ENCODE measurements at regions not wholly inside any gene's neighbourhood (a gene's known extent, or its start where the extent isn't known, plus 50 kb on each side); places are given as distances from the start of the nearest gene placed in this dataset.

DNA sequence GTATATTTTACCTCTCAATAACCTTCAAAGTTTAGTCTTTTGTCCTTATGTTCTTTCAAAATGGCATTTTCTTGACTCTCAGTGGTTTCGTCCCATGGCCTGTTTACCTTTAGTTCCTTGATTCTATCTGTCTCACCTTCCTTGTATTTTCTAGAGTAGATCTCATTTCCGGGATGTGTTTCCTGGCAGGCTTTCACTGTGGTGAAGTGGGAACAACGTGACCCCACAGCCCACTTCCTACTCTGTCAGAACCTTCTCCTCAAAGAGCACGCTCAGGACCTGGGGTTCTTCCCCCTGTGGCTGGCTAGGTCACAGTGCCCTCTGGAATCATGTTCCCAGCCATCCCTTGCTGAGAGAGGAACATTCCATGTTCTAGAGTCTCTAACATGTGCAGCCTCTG, 129.9 kb upstream of the ZNF32 start:
- no peak for DNase-seq (ENCODE audit: low read depth)

DNA sequence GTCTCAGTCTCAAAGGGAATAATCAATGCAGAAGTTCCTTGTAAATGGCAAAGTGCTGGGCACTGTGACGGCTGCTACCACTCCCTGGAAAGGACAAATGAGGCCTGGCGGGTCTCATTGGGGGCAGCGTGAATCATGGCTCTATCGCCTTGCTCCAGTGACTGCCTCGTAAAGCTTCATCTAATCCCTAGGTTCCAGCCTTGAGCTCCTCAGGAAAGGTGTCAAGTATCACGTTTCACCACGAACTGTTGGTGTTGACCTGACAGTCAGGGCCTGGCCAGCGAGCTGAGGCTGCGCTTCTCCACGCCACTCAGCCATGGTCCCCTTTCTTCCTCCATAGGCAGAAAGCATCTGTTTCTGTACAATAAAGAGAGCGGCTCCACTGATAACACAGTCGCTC, 126.7 kb upstream of the ZNF32 start:
- DNase-seq (ENCODE audit: low read depth), result no peak

DNA sequence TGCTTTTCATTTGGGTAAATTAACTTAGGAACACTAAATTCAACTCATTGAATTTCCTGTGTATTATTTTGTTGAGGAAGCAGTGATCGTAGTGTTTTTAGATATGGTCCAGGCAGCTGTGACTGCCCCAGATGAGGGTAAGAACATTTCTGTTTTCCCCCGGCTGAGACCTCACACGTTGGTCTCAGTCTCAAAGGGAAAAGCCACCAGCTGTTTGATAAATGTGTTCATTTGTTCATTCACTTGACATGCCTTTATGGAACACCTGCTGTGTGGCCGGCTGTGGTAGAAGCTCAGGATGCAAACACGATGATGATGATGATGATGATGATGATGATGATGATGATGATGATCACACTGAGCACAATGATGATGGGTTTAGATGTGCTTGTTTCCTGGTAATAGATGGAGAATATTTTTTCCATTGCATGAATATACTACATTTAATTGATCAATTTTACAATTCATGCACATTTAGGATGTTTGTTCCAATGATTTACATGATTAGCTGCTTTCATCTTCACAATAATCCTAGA, 125.6 kb upstream of the ZNF32 start:
- no peak for DNase-seq (ENCODE audit: low read depth)

DNA sequence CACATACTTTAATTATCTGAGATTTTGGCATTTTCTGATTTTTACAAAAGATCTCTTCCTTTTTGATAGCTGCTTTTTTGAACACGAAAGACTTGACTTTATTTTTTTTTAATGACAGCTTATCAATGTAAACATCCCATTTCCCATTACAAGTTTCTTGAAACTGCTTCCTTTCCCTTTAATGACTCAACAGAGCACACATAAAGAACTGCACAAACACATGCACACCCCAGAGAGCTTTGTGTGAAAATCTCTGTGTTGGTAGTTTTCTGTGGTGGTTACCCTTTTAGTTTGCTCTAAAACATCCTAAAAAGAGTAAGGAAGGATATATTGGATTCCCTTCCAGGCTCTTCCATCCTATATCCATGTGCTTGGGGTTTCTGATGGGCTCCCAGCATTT, 125.1 kb upstream of the ZNF32 start:
- DNase-seq (ENCODE audit: low read depth), result no peak

DNA sequence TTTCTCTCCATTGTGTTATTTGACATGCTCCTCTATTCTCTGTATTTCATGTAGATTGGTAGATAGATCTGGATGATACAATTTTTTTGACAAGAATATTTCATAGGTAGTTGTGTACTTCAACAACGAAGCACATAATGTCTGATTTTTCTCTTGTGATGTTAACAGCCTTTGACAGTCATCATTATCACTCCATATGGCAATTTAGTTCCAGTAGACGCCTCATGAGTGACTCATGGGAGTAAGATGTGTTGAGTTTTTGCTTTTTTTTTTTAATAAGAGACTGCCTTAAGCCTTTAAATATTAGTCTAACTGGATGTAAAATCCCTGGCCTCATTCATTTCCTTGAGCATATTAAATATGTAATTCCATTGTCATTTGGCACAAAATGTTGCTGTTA, 123.5 kb upstream of the ZNF32 start:
- no peak for DNase-seq (ENCODE audit: low read depth)

DNA sequence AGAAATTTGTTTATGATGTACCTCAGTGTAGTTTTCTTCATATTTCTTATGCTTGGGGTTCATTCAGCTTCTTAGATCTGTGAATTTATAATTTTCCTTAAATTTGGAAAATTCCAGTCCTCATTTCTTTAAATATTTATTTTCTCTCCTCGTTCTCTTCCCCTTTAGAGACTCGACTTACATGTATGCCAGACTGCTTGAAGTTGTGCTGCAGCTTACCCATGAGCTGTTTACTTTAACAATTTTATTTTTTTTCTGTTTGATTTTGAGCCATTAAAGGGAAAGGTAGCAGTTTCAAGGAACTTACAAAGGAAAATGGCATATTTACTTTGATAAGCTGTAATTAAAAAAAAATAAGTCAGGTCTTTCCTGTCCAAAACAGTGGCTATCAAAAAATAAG, 123.0 kb upstream of the ZNF32 start:
- DNase-seq (ENCODE audit: low read depth), result no peak

DNA sequence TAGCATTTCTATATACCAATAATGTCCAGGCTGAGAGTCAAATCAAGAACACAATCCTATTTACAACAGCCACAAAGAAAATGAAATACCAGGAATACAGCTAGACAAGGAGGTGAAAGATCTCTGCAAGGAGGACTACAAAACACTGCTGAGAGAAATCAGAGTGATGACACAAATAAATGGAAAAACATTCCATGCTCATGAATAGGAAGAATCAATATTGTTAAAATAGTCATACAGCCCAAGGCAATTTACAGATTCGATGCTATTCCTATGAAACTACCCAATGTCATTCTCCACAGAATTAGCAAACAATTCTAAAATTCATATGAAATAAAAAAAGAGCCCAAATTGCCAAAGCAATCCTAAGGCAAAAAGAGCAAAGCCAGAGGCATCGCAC, 116.8 kb upstream of the ZNF32 start:
- no peak for DNase-seq (ENCODE audit: low read depth)

DNA sequence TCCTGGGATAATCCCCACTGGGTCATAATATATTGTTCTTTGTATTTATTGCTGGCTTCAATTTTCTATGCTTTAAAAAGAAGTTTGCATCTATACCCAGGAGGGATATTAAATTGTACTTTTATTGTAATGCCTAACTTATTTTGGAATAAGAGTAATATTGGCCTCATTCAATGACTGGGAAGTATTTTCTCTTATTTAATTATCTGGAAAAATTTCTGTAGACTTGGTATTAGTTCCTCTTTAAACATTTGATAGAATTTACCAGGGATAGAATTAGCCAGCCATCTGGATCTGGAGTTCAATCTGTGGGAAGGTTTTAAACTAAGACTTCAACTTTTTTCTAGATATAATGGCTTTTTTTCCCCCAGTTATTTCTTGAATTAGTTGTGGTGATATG, 115.2 kb upstream of the ZNF32 start:
- DNase-seq (ENCODE audit: low read depth), result no peak

DNA sequence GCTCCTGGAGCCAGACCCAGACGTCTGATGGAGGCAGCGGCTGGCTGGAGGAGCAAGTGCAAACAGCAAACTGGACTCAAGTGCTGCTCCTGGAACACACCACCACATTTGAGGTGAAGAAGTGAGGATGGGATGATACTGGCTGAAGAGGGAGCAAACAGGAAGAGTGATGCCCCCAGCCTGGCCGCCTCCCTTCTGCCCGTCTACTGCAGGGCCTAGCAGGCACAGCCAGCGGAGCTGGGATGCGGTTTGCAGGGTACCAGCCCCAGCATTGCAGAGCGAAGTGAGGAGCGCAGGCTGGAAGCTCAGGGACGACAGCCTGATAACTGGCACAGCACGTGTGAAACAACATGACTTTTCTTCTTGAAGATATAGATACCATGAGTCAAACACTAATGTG, 111.8 kb upstream of the ZNF32 start:
- DNase-seq (ENCODE audit: low read depth), result no peak

DNA sequence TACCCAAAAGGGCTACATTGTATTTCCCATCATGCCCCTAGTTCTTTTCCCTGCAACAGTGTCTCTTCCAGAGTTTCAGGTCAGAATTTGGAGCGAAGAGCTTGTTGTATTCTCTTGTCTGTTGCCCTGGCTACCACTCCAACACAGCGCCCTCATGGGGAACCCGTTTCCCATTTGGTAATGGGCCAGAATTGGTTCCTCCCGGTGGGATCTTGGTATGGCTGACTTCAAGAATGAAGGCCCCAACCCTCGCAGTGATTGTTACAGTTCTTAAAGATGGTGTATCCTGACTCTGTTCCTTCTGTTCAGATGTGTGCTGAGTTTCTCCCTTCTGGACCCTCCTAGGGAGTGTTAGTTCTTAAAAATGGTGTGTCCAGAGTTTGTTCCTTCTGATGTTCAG, 110.5 kb upstream of the ZNF32 start:
- DNase-seq (ENCODE audit: low read depth), result no peak

DNA sequence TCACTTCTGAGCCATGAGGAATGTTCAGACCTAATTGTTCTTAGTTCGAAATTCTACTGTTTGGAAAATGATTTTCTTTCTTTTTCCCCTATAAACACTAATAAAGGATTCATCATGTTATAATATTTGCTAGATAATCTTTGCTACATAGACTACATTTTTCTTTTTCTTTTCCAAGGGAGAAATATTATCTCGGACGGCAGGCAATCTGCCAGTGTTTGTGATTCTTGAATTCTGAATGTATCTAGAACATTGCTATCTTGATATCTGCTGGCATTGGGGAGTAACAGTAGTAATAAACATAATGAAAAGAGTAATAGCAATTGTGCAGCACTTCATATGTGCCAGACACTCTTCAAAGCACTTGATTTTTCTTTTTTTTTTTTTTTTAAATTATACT, 107.7 kb upstream of the ZNF32 start:
- no peak for DNase-seq (ENCODE audit: low read depth)

DNA sequence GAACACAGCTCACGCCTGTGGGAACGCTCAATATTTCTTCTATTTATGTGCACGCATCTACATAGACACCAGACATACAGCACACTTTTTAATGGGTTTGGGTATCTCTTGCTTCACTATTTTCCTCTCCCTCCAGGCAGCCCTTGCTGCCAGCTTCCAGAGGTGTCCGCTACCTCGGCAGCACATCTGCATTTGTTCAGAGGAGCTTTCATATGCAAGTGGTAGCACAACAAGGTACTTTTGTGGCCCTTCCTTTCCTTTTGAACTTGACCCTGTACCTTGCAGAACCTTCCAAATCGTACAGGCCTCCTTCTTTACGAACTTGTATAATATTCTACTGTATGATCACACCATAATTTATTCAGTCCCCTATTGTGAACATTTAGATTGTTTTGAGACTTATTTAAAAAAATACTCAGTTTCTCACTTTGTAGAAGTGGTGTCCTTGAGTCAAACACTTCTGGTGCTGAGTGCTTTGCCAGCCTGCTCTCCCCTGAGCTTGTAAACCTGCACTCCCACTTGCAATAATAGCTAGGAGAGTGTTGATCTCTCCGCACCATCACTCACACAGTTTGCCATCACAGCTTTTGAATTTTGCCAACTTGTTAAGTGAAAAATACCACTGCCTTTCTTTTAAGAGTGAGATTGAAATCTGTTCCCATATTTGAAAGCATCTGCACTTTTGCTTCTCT, 106.0 kb upstream of the ZNF32 start:
- no peak for DNase-seq (ENCODE audit: low read depth)

DNA sequence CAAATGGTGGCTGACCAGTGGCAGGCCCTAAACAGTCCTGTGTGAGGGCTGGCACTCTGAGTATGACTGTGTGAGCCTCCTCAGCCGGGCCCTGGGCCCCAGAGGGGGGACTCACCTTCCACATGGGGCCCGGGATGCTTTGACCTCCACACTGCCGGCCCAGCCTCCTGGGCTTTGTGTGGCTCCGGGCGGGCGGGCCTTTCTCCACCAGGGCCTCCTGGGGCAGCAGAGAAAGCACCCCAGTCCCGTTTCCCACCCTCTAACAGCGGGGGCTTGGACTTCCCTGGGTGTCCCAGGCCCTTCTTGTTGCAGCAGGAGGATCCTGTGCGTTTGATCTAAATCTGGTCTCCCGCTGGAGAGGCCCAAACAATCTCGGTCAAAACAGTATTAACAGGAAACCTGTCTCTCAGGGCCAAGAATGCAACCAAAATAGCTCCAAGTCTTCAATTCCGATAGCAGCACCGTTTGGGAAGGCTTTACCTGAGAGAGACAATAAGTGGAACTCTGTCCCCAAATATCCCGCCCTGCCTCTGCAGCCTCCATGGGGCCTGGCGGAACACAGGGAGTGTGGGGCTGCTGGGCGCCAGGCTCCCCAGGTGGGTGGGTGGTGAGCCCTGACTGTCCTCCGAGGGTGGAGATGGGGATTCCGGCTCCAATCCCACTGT, 104.8 kb upstream of the ZNF32 start:
- no peak for DNase-seq (ENCODE audit: low read depth)

DNA sequence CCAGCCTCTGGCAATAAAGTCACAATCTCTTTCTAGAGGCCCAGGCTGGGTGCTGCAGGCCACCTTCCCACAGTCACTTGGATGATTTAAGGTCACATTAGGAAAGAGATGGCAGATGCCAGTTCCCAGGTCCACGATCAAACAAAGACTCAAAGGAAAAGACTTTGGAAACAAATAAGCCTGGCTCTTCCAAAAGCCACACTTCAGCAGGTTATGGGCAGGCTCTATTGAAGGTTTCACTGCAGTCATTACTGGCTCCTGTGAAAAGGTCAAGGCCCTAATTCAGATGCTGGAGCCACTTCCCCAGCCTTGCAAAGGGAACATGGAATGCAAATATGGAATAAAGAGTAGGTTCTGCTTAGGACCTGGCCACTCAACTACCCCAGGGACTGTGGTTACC, 104.0 kb upstream of the ZNF32 start:
- no peak for DNase-seq (ENCODE audit: low read depth)

DNA sequence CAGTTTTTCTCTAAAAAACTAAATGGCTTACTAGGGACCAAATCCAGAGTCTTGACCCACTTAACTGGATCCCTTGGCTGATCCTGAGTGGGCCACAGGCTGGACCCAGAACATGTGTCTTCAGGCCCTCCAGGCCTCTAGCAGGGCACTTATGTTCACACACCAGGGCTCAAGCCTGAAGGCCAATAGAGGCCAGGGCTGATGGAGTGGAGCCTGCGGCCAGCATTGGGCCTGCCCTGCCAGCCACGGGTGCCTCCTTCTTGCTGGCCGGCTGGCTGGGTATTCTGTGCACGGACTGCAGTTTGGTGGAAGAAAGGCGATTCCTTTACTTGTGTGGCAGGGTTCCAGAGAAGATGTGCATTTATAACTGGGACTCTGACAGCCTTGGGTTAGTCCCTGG, 103.0 kb upstream of the ZNF32 start:
- no peak for DNase-seq (ENCODE audit: low read depth)

DNA sequence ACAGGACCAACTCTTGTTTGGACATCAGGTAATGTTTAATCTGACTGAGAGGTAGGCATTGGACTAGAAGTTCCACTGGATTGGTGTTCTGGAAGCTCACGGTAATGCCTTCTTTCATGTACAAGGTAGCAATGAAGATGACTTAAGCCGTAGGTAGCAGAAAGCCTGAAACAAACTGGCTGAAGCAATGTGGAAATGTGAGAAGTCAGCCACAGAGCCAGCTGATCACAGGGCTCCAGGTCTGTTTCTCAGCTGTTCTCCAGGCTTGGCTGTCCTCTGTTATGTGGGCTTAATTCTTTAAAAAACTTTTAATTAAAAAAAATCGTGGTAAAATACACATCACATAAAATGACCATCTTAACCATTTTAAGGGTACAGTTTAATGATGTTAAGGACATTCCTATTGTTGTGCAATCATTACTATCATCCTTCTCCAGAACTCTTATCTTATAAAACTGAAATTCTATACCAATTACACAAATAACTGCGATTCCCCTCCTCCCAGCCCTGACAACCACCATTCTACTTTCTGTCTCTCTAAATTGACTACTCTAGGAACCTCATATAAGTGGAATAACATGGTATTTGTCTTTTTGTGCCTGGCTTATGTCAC, 101.4 kb upstream of the ZNF32 start:
- DNase-seq (ENCODE audit: low read depth), result no peak

DNA sequence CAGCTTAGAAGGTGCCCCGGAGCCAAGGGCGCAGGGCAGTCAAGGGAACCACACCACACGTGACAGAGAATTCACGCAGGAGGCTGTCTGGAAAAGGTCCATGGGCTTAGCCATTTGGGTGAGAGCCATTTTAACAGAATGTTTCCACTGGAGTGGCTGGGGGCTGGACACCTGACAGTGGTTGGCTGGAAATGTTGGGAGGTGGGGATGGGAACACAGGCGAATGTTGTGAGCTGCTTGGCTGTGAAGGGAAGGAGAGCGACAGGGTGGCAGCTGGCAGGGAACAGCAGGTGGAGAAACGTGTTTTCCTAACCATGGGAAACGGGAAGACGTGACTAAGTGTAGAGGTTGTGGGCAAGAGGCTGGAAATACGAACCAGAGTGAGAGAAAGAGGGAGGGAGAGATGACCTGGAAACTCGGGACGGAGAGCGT, 100.5 kb upstream of the ZNF32 start:
- DNase-seq (ENCODE audit: low read depth), result no peak

DNA sequence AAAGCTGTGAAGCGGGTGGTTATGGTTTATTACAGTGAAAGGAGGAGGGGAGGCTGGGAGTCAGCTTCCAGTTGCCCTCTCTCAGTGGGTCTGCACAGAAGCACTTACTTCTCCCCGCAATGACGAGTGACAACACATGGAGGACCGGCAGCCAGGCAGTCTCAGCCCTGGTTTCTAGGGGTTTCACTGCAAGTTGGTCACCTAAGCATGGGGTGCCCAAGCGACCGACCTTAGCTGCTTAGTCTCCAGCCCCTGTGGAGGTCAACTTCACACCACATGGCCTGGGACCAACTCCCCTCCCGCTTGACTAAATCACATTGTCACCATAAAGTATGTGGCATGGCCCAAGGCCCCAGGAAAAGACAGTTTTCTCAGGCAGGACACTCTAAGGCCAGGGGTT, 99.9 kb upstream of the ZNF32 start:
- no peak for DNase-seq (ENCODE audit: low read depth)

DNA sequence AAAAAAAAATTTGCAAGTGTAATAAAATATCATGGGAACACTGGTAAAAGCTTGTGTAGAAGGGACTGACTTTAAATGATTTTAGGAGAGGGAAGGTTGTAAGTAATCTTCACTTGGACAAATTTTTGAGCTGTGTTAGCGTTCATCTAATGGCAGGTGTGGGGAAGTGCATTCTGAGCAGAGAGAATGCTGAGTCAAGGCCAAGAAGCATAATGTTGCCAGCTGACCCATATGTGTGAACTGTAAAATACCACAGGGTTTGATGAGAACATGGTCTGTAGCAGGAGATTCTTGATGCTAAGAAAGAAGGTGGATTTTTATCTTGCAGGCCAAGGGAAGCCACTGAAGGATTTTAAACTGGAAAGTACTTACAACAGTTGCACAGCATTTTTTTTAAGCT, 98.2 kb upstream of the ZNF32 start:
- DNase-seq (ENCODE audit: low read depth), result no peak

DNA sequence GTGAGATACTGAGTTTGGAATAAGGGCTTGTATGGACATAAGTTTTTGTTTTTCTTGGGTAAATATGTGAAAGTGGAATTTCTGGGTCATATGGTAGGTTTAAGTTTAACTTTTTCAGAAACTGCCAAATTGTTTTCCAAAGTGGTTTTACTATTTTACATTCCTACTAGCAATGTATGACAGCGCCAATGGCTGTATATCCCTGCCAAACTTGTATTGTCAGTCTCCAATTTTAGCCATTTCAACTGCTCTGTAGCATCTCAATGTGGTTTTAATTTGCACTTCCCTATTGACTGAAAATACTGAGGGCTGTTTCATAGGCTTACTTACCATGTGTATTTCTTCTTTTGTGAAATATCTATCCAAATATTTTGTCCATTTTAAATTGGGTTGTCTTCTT, 90.5 kb upstream of the ZNF32 start:
- no peak for DNase-seq (ENCODE audit: low read depth)

DNA sequence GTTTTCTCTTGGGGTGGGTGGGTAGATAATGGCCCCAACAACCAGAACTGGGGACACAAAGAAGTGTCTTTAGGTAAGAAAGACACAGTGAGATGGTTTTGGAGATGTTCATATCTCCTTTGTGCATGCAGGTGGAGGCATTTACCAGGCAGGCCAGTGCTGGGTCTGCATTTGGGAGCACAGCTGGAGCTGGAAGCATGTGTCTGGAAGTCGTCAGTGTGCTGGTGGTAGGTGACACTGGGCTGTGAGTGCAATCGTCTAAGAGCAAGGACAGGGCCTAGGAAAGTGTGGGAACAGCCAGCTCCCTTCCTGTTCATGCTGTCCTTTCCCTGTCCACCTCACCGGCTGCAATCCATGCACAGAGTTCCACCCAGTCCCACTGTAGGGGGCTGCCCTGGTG, 88.3 kb upstream of the ZNF32 start:
- no peak for DNase-seq (ENCODE audit: low read depth)

DNA sequence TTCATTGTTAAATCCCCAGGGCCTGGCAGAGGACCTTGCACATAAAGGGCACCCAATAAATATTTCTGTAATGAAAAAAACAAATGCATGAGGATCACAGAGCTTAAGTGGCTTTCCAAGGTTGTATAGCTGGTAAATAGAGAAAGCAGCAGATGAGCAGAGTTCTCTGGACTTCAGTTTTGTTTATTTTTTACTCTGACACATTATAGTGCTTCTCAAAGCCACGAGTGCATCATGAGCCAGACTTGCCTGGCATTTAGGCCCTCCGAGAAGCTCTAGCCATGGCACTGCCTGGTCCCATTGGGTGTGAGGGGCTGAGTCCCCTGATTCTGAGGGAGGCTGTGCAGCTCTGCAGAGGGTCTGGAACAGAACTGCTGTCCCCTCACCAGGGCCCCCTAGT, 87.2 kb upstream of the ZNF32 start:
- no peak for DNase-seq (ENCODE audit: low read depth)

DNA sequence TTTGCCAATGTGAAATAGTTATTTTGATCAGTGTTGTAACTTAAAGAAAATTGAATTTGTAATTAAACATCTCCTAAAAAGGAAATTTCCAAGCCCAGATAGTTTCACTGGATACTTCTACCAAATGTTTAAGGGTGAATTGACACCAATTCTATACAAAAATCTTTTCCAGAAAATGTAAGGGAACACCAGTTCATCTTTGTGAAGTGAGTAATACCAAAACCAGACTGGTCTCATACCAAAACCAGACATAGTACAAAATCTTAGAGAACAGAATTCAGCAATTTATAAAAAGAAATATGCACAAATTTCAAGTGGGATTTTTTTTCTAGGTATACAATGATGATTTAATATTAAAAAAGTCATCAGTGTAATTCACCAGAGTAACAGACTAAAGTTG, 86.0 kb upstream of the ZNF32 start:
- DNase-seq (ENCODE audit: low read depth), result no peak

DNA sequence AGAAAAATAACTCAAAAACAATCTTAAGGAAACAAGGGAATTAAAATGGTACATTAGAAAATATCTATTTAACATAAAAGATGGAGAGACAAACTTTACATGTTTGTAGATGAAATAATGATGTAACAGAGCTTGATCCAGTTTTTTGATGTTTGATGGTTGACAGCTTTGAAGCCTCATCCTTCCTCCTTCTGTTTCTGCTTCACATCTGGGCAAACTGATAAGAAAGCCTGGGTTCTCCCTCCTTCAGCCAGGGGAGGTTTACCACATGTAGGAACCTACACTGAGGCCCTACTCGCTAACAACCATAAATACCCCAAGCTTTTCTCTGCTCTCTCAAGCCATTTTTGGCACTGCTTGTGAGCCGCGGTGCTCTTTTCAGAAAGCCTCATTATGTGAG, 82.8 kb upstream of the ZNF32 start:
- DNase-seq (ENCODE audit: low read depth), result no peak
